Endodermal cell (in vitro differentiated cells): ENCODE measurements at regions not wholly inside any gene's neighbourhood (a gene's known extent, or its start where the extent isn't known, plus 50 kb on each side); places are given as distances from the start of the nearest gene placed in this dataset.

Source experiments
- DNase-seq: peaks from one replicate; pipeline ENCODE4 v3.0.0-alpha.2; 2017
- H3K27ac ChIP-seq: 2 replicates; pipeline ENCODE4 v1.5.1; 2013; ENCODE audit warnings: mild to moderate bottlenecking, low read depth, low read length, moderate library complexity
- H3K27me3 ChIP-seq: 2 replicates; pipeline ENCODE4 v1.6.1; 2013; ENCODE audit warnings: mild to moderate bottlenecking, low read length, moderate library complexity; ENCODE audit not compliant: insufficient read depth, control insufficient read depth, poor library complexity, severe bottlenecking
- H3K36me3 ChIP-seq: 2 replicates; pipeline ENCODE4 v1.7.0; 2013; ENCODE audit warnings: mild to moderate bottlenecking, low read length, moderate library complexity; ENCODE audit not compliant: control insufficient read depth, insufficient read depth
- H3K4me1 ChIP-seq: one replicate; pipeline ENCODE4 v1.7.0; 2013; ENCODE audit warnings: low read length; ENCODE audit not compliant: control insufficient read depth, insufficient read depth
- H3K4me3 ChIP-seq: 2 replicates; pipeline ENCODE4 v1.5.1; 2013; ENCODE audit warnings: mild to moderate bottlenecking, low read length, moderate library complexity
- H3K9ac ChIP-seq: 2 replicates; pipeline ENCODE4 v1.6.1; 2013; ENCODE audit warnings: mild to moderate bottlenecking, low read length, moderate library complexity; ENCODE audit not compliant: poor library complexity, severe bottlenecking; ENCODE audit errors: extremely low read depth
- H3K9me3 ChIP-seq: 2 replicates; pipeline ENCODE4 v1.6.1; 2013; ENCODE audit warnings: mild to moderate bottlenecking, low read length, moderate library complexity; ENCODE audit not compliant: control insufficient read depth
- H3K27ac Mint-ChIP-seq: 2 replicates; pipeline ENCODE4 v1.8.0; 2020; ENCODE audit warnings: mixed read lengths
- H3K27me3 Mint-ChIP-seq: 2 replicates; pipeline ENCODE4 v1.8.0; 2021; ENCODE audit warnings: mild to moderate bottlenecking, mixed read lengths; ENCODE audit not compliant: insufficient read depth
- H3K36me3 Mint-ChIP-seq: 2 replicates; pipeline ENCODE4 v1.8.0; 2020; ENCODE audit warnings: low read depth, mixed read lengths
- H3K4me1 Mint-ChIP-seq: 2 replicates; pipeline ENCODE4 v1.8.0; 2020; ENCODE audit warnings: mixed read lengths
- H3K4me3 Mint-ChIP-seq: 2 replicates; pipeline ENCODE4 v1.8.0; 2020; ENCODE audit warnings: mild to moderate bottlenecking, moderate library complexity, mixed read lengths
- H3K9me3 Mint-ChIP-seq: 2 replicates; pipeline ENCODE4 v1.8.0; 2020; ENCODE audit warnings: mild to moderate bottlenecking, mixed read lengths
- CTCF ChIP-seq: fragments of 200-600 bp; sonication (generic); conservative IDR thresholded peaks from 2 replicates; pipeline ENCODE4 v1.5.0; 2021; ENCODE audit warnings: antibody characterized with exemption, mild to moderate bottlenecking
- WGBS, 2 experiments: methylation state at CpG; one replicate each; pipeline versions ENCODE4 v1.1.5 to v1.1.7; 2013; ENCODE audit warnings: missing lambda C conversion rate in 2 of 2, mixed read lengths in 1 of 2; ENCODE audit not compliant: insufficient coverage in 1 of 2, insufficient read length in 1 of 2; 5-methylcytosine and 5-hydroxymethylcytosine counted together

GRCh38 chr22:22168190-22168940 lies 76.2 kb upstream of the VPREB1 start:
- Histone ChIP-seq H3K9me3 (no peaks in the 10 kb centered on the region), H3K4me3 (no peak overlapping the region), H3K9ac (no peak overlapping the region), H3K27me3 (peaks cover 89% of the 10 kb centered on the region), H3K36me3 (no peaks in the 10 kb centered on the region), H3K27ac (no peak overlapping the region), H3K4me1 (no peaks in the 10 kb centered on the region)
- DNase-seq = peak; percentile 67
- Mint-ChIP-seq H3K36me3 (no peaks in the 10 kb centered on the region), H3K9me3 (no peaks in the 10 kb centered on the region), H3K27ac (no peak overlapping the region), H3K4me3 (no peak overlapping the region), H3K4me1 (peaks cover 1% of the 10 kb centered on the region), H3K27me3 (peaks cover 91% of the 10 kb centered on the region)
- WGBS, 2 experiments = 55 to 62% methylated on average over 5 to 6 of the region's 7 CpGs
- TF ChIP-seq CTCF = no peak

- Histone ChIP-seq H3K36me3 (no peaks in the 10 kb centered on the region), H3K9me3 (no peaks in the 10 kb centered on the region), H3K4me3 (no peak overlapping the region), H3K27ac (no peak overlapping the region), H3K27me3 (peaks cover 94% of the 10 kb centered on the region), H3K4me1 (no peaks in the 10 kb centered on the region), H3K9ac (no peak overlapping the region)
- H3K36me3 Mint-ChIP-seq = no peaks in the 10 kb centered on the region
- no peak for DNase-seq
- peaks cover 1% of the 10 kb centered on the region for H3K4me1 Mint-ChIP-seq
- H3K9me3 Mint-ChIP-seq = no peaks in the 10 kb centered on the region
- 42 to 60% methylated on average over 1 of the region's 2 CpGs for WGBS, 2 experiments
- no peak overlapping the region for H3K4me3 Mint-ChIP-seq
- TF ChIP-seq CTCF = no peak
- H3K27ac Mint-ChIP-seq = no peak overlapping the region
- H3K27me3 Mint-ChIP-seq = peaks cover 91% of the 10 kb centered on the region
Measured at GRCh38 chr22:22167791-22168189, 76.8 kb upstream of the VPREB1 start.

- TF ChIP-seq CTCF = no peak
- Histone ChIP-seq H3K27ac (no peak overlapping the region), H3K4me3 (no peak overlapping the region), H3K27me3 (peaks cover 99% of the 10 kb centered on the region), H3K9ac (no peak overlapping the region), H3K36me3 (no peaks in the 10 kb centered on the region), H3K4me1 (no peaks in the 10 kb centered on the region), H3K9me3 (no peaks in the 10 kb centered on the region)
- Mint-ChIP-seq H3K27me3 (peaks cover 96% of the 10 kb centered on the region), H3K36me3 (no peaks in the 10 kb centered on the region), H3K4me1 (peaks cover 1% of the 10 kb centered on the region), H3K27ac (no peak overlapping the region), H3K4me3 (no peak overlapping the region), H3K9me3 (no peaks in the 10 kb centered on the region)
- WGBS, 2 experiments = 25 to 54% methylated on average over 1 to 5 of the region's 5 CpGs
- no peak for DNase-seq
Measured at GRCh38 chr22:22166941-22167713, 77.5 kb upstream of the VPREB1 start.
